Caki2 (cell line): ENCODE measurements at regions not wholly inside any gene's neighbourhood (a gene's known extent, or its start where the extent isn't known, plus 50 kb on each side); places are given as distances from the start of the nearest gene placed in this dataset.

Source experiments
- DNase-seq: peaks from one replicate; pipeline ENCODE4 v3.0.0-alpha.2; 2015; ENCODE audit warnings: low read depth
- in situ Hi-C: cut with HindIII; loops from 2 replicates; pipeline ENCODE4 v1.10.0; 2016; ENCODE audit warnings: low sequenced_read_pairs, low pct_unique_long_range_greater_than_20kb, mixed read lengths

- in situ Hi-C loops, result no loop called here
- no peak for DNase-seq
Measured at GRCh38 chr2:144290276-144290675, 229.6 kb downstream of the ZEB2 start.

GRCh38 chr2:144288438-144288837 is 231.5 kb downstream of the ZEB2 start:
- in situ Hi-C loops, result no loop called here
- no peak for DNase-seq

- in situ Hi-C loops, result no loop called here
- DNase-seq, result no peak
Measured at GRCh38 chr2:144285324-144285723, 234.6 kb downstream of the ZEB2 start.

GRCh38 chr2:144281476-144281875 is 238.4 kb downstream of the ZEB2 start:
- in situ Hi-C loops, result no loop called here
- DNase-seq, result no peak

GRCh38 chr2:144280009-144280408 is 239.9 kb downstream of the ZEB2 start:
- DNase-seq, result no peak
- in situ Hi-C loops, result no loop called here

- in situ Hi-C loops, result no loop called here
- DNase-seq, result no peak
Measured at GRCh38 chr2:144279165-144279564, 240.8 kb downstream of the ZEB2 start.

GRCh38 chr2:144277622-144278354 is 242.1 kb downstream of the ZEB2 start:
- no peak for DNase-seq
- in situ Hi-C loops, result no loop called here

GRCh38 chr2:144275340-144275739 is 244.6 kb downstream of the ZEB2 start:
- in situ Hi-C loops, result no loop called here
- DNase-seq, result no peak

- no peak for DNase-seq
- in situ Hi-C loops, result no loop called here
Measured at GRCh38 chr2:144274131-144274530, 245.8 kb downstream of the ZEB2 start.

GRCh38 chr2:144270951-144271350 is 249.0 kb downstream of the ZEB2 start:
- in situ Hi-C loops, result no loop called here
- no peak for DNase-seq

GRCh38 chr2:144268036-144268678 is 251.8 kb downstream of the ZEB2 start:
- in situ Hi-C loops, result no loop called here
- DNase-seq, result no peak

GRCh38 chr2:144267239-144267638 is 252.7 kb downstream of the ZEB2 start:
- in situ Hi-C loops, result no loop called here
- no peak for DNase-seq

- no peak for DNase-seq
- in situ Hi-C loops, result no loop called here
Measured at GRCh38 chr2:144265654-144266053, 254.3 kb downstream of the ZEB2 start.

- in situ Hi-C loops, result no loop called here
- DNase-seq, result no peak
Measured at GRCh38 chr2:144261966-144262365, 258.0 kb downstream of the ZEB2 start.

GRCh38 chr2:144261336-144261735 is 258.6 kb downstream of the ZEB2 start:
- in situ Hi-C loops, result no loop called here

GRCh38 chr2:144259332-144259731 is 260.6 kb downstream of the ZEB2 start:
- in situ Hi-C loops, result no loop called here
- DNase-seq, result no peak

More at GRCh38 chr2:144261336-144261735, 258.6 kb downstream of the ZEB2 start:
- no peak for DNase-seq

GRCh38 chr2:144258154-144258553 is 261.8 kb downstream of the ZEB2 start:
- DNase-seq, result no peak
- in situ Hi-C loops, result no loop called here

GRCh38 chr2:144256996-144257707 is 262.8 kb downstream of the ZEB2 start:
- no peak for DNase-seq
- in situ Hi-C loops, result no loop called here
